Endothelial cell of umbilical vein (primary cell): ENCODE measurements at regions not wholly inside any gene's neighbourhood (a gene's known extent, or its start where the extent isn't known, plus 50 kb on each side); places are given as distances from the start of the nearest gene placed in this dataset.

Source experiments
- CTCF ChIP-seq, 2 donors: IDR thresholded peaks; 1 replicate in 1 of 2; 2 replicates in 1 of 2; pipeline ENCODE4 v1.5.1; 2011; ENCODE audit warnings: low read length in 2 of 2, mild to moderate bottlenecking in 2 of 2, moderate library complexity in 2 of 2, control low read depth in 1 of 2, inconsistent platforms in 1 of 2, low read depth in 1 of 2; ENCODE audit not compliant: insufficient read depth in 1 of 2; ENCODE audit errors: extremely low read depth in 1 of 2
- EZH2 ChIP-seq: IDR thresholded peaks from 2 replicates; pipeline ENCODE4 v1.6.1; 2012; ENCODE audit warnings: borderline replicate concordance, low read depth, mild to moderate bottlenecking, moderate library complexity, low read length, inconsistent platforms; ENCODE audit not compliant: severe bottlenecking
- FOS ChIP-seq: IDR thresholded peaks from 2 replicates; pipeline ENCODE4 v1.6.1; 2011; ENCODE audit warnings: mild to moderate bottlenecking, low read length, moderate library complexity, borderline replicate concordance; ENCODE audit not compliant: insufficient read depth
- JUN ChIP-seq: IDR thresholded peaks from 2 replicates; pipeline ENCODE4 v1.6.1; 2011; ENCODE audit warnings: borderline replicate concordance, low read depth; ENCODE audit not compliant: insufficient read length, insufficient read depth
- MAX ChIP-seq: IDR thresholded peaks from 2 replicates; pipeline ENCODE4 v1.6.1; 2011; ENCODE audit not compliant: insufficient read depth, insufficient read length
- MYC ChIP-seq: IDR thresholded peaks from one replicate; pipeline ENCODE4 v1.6.1; 2011; ENCODE audit warnings: mild to moderate bottlenecking, low read depth, low read length
- POLR2A ChIP-seq: IDR thresholded peaks from 2 replicates; pipeline ENCODE4 v1.6.1; 2012; ENCODE audit warnings: low read depth, mild to moderate bottlenecking, control low read depth, low read length
- POLR2AphosphoS5 ChIP-seq: IDR thresholded peaks from 2 replicates; pipeline ENCODE4 v1.6.1; 2012; ENCODE audit warnings: low read depth, mild to moderate bottlenecking, control low read depth, low read length, moderate library complexity; ENCODE audit not compliant: insufficient read depth

- TF ChIP-seq CTCF (IDR thresholded peaks at IDR 0.05; ENCODE audit: extremely low read depth in 1 of 2, insufficient read depth in 1 of 2, low read depth in 1 of 2, low read length in 2 of 2) (no peak), MAX (no peak), FOS (no peak), POLR2AphosphoS5 (no peak), EZH2 (no peak), JUN (no peak), POLR2A (no peak), MYC (no peak)
These were observed 151.3 kb upstream of the SULF2 start for GRCh38 chr20:47936612-47937011.
